CD4-positive, alpha-beta T cell treated with Interferon alpha-2 for 1 hour (primary cell): ENCODE measurements at regions not wholly inside any gene's neighbourhood (a gene's known extent, or its start where the extent isn't known, plus 50 kb on each side); places are given as distances from the start of the nearest gene placed in this dataset.
A peak's percentile ranks its signal among the peaks of the same experiment; 100 is the strongest.

Experiments
- DNase-seq, 2 donors: peaks; one replicate each; pipeline ENCODE4 v3.0.0-alpha.2; 2020 to 2022

- peak in 1 of 2 donors; percentile 19 for DNase-seq
Measured at GRCh38 chr12:48286665-48287064, 64.1 kb downstream of the ZNF641 start.

GRCh38 chr12:48285751-48286650 is 64.7 kb downstream of the ZNF641 start:
- peak; percentile 34 to 53 for DNase-seq

GRCh38 chr12:48281811-48282210 is 68.9 kb downstream of the ZNF641 start:
- DNase-seq = no peak

- no peak for DNase-seq
Measured at GRCh38 chr12:48280572-48280971, 70.1 kb downstream of the ZNF641 start.

- DNase-seq = no peak
Measured at GRCh38 chr12:48279601-48280000, 71.1 kb downstream of the ZNF641 start.

- DNase-seq = no peak
Measured at GRCh38 chr12:48279101-48279500, 71.6 kb downstream of the ZNF641 start.

- no peak for DNase-seq
Measured at GRCh38 chr12:48276621-48277020, 73.5 kb upstream of the OR10AD1 start.

GRCh38 chr12:48266826-48267225 is 63.7 kb upstream of the OR10AD1 start:
- no peak for DNase-seq

- DNase-seq = no peak
Measured at GRCh38 chr12:48265777-48266176, 62.7 kb upstream of the OR10AD1 start.

- DNase-seq = no peak
Measured at GRCh38 chr12:48263617-48264016, 60.5 kb upstream of the OR10AD1 start.

- no peak for DNase-seq
Measured at GRCh38 chr12:48261773-48262172, 58.7 kb upstream of the OR10AD1 start.
